Brain pericyte (primary cell): ENCODE measurements at regions not wholly inside any gene's neighbourhood (a gene's known extent, or its start where the extent isn't known, plus 50 kb on each side); places are given as distances from the start of the nearest gene placed in this dataset.

Experiments used
- DNase-seq: peaks from one replicate; pipeline ENCODE4 v3.0.0-alpha.2; 2012; ENCODE audit warnings: low read depth, low spot score

DNA sequence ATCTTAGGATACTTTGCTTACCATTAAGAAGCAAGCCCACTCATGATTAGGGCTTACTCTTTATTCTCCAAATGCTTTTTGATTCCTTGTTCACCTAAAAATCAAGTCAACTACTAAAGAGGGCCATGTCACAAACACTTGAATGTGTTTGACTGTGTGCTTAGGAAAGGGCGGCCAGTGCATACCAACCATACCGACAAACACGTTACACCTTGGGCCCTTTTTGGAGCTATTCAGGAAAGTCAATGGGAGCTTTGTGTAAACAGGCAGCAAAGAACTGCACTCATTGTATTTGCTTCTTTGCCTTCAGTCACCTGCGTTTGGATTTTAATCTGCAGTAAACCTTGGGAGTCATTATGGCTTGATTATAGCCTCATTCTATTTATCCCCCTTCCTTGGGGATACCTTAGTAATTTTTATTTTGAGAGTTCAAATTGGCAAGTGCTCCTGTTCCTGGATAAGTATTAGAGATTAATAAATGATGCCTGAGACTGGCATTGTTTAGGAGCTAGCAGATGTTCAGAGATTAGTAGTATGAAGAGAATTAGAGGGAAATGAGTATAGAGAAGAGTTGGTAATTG lies 102.6 kb upstream of the HDGFL1 start:
- no peak for DNase-seq

DNA sequence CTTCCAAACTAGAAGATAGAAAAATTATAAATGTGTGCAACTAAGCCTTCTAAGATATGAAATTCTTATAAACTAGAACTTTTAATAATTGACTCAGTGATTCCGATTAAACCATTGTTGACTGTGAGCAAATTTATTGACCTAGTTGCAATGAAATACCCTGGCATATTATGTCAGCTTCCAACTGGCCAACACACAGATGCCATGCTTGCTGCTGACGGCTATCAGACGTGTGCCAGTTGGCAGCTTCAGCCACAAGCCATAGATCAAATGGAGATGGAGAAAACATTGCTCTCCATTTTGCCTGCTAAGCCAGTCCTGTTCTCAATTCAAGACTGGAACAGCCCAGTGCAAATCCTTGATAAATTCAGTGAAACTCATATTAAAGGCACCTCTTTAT lies 101.7 kb upstream of the HDGFL1 start:
- DNase-seq = no peak

DNA sequence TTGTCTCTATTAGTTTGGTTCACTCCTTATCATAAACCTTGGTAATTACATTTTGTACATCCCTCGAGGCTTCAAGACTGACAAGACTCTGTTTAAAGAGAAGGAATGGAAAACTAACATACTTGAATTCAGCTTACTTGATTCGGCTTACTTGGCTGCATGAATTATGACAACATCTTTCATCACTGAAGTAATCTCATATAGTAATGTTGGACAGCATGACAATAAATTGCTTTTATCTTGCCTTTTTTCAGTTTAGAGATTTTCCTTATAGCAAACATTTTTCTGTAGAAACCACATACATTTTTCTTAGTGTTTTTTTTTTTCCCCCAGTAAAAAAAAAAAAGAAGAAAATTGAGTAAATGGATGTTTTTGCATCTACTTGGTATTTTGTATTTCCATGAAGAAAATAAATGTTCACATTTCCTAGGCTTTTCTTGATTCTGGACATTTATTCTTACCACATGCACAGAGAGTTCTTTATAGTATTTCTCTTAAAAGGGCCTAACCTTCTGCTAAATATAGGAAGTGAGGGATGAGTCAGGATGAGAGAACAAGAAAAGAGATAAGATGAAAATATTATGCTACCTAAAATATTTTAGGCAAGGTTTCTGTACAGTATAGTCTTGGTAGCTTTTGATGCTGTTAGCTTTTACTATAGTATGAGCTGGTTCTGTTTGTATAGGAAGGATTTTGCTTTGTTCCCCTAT lies 101.0 kb upstream of the HDGFL1 start:
- DNase-seq = no peak

DNA sequence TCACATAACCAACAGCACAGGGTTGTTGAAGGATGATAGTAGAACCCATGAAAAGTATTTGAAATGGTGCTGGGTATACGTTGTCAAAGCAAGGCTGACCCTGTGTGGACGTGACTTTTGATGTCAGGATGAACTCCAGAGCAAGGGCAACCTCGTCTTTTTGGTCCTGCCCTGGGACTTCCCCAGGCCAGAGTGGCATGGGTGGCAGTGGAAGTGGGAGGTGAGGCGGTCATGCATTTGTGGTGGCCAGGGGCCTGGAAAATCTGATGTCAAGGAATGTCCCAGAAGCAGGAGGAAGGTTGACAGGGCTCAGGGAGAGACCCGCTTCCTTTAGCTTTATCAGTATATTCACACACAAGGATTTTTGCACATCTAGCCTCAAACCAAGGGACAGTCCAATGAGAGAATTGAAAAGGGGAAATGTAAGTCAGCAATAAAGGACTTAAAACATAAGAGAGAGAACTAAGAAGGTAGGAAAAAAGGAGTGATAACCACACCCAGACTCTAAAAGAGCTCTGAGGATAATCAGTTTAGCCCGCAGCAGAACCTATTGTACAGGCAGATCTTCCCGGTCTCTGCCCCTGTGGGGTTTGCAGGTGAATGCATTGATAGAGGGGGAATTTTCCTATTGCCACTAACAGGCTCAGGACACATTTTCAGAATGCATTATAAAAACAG lies 98.8 kb upstream of the HDGFL1 start:
- DNase-seq = no peak

DNA sequence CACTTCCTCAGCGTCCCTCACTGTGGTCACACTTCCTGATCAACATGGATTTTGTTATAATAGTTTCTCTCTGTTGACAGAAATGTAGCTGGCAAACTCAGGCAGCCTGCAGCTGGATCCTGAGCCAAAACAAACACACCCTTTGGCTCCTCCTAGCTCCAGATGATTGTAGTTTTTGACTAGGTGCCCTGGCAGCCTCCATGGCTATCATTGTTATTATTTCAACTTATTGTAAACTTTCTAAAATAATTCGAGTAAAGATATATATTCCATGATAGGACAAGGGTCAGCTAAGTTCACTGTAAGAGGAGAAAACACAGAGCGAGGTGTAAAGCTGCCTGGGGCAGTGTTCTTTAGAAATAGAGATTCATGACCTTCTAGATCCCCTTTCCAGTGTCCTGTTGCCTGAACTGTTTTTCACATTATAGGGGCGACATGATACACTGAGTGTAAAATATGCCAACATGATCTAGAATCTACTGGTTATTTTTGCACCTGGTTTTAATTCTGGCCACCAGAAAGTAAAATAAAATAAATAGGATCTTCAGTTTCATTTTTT lies 98.2 kb upstream of the HDGFL1 start:
- DNase-seq = peak; percentile 73

DNA sequence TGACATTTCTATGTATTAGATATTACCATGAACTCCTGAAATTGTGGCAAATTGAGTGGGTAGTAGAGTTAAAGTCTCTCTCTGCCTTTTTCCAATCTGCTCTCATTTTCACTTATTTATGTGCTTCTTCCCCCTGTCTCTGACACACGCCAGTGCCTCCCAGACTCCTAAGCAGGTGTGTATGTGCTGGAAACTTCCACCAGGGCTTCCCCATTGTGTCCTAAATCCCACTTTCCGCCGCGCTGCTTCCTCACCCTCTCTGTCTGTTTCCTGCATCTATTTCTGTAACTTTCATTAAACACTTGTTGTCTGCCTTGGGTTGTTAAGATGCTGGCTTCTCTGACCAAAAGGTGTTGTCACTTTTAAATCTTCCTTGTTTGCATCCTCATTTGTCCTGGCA lies 97.6 kb upstream of the HDGFL1 start:
- DNase-seq = no peak

DNA sequence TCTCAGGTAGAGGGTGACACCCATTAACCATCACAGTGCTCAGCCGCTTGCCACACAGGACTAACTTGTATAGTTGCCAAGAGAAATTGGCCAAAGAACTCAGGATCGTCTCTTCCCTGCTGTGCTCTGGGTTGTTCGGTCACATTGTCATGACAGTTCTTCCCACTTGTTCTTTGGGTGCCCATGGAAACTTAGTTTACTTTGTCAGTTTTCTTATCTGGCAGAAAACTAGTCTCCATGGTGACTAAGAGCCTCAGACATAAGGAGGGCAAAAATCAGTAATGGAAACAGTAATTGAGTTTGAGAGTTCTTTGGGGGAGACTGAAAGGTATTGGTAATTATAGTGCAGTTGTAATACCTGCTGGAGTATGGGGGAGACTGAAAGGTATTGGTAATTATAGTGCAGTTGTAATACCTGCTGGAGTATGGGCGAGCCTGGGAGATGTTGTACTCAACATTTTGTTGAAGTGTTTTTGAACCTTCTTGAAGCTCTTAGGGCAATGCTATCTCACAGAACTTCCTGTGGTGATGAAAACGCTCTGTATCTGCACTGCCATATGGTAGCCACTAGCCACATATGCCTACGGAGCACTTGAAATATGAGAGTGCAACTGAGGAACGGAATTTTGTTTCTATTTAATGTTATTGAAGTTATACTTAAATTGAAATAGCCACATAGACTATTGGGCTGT lies 95.2 kb upstream of the HDGFL1 start:
- DNase-seq = no peak

DNA sequence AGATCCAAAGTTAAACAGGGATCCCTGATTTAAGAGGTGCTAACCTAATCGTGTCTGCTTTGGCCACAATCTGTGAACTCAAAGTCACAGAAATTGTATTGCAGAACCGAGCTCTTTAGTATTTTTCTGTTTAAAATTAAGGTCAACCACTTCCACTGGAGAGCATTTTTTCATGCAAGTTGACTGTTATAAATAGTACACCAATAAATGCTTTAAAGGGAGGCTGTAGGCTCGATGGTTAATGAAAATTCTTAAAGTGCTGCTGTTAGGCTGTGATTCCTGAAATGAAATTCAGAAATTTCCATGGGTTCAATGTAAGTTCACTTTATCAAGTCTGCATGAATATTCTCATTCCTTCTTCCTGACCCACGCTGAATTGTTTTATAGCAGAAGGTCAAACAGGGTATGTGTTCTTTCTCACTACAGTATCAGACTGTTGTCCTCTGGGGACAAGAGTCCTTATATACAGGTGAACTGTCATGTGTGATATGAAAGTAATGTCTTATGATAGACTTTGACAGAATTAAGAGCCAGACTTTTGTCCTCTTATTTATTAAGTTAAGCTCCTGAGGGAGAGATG lies 92.5 kb upstream of the HDGFL1 start:
- DNase-seq = no peak

DNA sequence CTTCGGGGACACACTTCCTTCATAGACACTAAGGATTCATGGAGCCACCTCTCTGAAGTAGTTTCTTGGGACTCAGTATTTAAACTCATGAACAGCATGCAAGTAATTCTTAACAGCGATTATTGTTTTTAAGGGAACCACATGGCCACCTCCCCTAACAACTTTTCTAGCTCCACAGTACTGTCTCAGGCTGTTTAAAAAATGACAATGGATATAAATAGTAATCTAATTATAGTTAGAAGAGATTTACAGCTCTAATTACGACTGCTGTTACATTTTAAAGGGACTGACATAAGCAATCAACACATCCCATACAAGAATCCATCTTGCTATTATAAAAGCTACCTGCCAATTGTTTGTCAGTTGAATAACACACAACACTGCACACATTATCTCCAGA lies 72.1 kb upstream of the HDGFL1 start:
- no peak for DNase-seq

DNA sequence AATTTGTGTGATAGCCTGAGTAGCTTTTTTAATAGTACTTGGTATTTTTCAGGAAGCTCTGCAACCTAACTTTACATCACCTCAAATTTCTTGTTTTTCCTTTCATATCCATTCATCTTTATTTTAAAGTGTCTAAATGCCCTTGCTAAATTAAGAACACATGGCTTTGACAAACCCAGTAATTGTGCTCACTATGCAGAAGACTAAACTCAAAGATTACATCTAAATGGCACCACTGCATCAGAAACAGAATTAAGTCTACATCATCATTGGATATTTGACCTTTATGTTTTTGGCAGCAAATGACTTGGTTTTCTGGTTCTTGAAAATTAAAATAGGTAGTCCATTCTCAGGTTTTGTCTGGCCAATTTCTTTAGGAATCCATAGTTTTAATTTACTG lies 69.6 kb upstream of the HDGFL1 start:
- no peak for DNase-seq

DNA sequence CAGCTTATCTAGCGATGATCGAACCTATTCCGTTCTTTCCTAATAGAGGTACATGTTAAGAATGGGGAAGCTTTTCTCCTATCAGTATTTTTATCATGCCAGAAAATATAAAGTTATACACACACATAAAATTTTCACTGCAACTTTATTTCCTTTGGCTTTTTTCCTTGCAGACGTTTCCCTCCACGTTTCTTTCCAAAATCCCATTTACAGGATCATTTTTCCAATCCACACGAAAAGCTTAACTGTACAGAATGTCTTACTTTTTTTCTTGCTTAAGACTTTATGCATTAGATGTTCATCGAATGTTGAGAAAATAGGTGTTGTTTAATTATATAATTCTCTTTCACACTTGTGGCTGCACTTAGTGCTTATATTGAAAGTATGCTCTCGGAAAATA lies 62.9 kb upstream of the HDGFL1 start:
- DNase-seq = no peak

DNA sequence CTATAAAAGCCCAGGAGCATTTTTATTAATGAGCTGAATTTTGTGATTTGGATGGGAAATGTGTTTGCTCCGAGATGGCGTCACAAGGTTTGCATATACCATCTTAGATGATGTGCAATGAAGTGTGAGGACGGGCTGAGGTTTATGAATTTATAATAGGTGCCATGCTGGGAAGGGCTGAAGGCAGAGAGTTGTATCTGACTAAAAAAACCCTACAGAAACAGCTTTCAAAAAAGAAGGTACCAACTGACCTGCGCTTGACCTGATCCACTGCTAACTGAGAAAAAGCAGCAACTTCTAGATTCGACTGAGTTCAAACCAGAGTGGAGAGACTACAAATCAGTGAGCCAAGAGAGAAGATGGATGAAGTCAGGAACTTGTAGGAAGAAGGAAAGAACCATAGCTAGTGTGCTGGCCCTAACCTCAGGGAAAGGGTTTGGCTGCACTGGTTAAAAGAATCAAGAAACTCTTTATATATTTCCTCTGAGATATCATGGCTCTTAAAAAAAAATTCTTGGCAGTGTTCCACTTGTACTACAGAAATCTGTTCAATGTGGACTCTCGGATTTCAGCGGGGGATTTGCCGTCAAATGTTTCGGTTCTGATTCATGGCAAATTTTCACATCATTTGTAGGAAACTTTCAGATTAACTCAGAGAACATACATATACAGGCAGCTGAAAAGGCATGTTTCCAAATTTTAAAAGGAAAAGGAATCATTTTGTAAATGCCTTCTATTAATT lies 56.5 kb upstream of the HDGFL1 start:
- no peak for DNase-seq

DNA sequence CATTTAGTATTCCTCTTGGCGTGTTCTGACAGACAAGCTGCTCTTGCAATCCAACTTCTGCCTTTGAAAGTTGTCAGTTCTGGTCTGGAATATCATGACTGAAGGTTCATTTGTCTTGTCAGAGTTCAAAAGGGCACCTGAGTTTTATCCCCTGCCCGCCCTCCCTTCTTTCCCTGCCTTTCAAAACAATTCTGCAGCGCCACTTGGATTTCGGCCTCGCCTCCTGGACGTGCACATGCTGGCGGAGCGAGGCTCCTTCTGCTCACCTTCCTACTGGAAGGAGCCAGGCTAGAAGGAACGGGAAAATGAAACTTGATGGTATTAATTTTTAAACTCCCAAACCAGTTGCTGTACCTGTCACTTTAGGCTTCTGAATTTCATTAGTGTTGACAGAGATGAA lies 55.7 kb upstream of the HDGFL1 start:
- DNase-seq = no peak

DNA sequence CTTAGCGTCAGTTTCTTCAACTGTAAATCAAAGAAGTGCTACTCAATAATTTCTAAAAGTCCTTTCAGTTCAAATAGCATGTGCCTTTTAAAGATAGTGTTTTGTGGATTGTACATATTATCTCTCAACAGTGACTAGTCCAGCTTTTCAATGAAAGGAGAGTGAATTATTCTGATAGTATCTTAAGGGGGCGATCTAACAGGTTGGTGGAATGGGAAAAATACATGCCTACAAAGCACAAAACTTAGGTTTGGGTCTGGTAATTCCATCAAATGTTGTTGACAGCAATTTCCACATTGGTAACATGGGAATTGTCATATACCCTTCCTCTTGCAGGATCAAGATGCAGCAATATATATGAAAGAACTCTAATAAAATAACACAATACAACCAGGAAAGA lies 50.1 kb upstream of the HDGFL1 start:
- no peak for DNase-seq
